IMR-90 (cell line): ENCODE measurements at regions not wholly inside any gene's neighbourhood (a gene's known extent, or its start where the extent isn't known, plus 50 kb on each side); places are given as distances from the start of the nearest gene placed in this dataset.

Experiments
- ATAC-seq: fragments of 200-7000 bp; cut with Tn5 transposase; 2 replicates; pipeline ENCODE4 v1.9.1; 2020; ENCODE audit warnings: low read depth, mild to moderate bottlenecking, moderate library complexity
- BruUV-seq: library from RNA; stranded (reverse); fragments of 400-500 nt; replicated peaks from 2 replicates; lab custom pipeline; 2021; lab: Mats Ljungman, UMichigan
- CTCF ChIA-PET: fragments of 300-600 bp; formaldehyde crosslinking; extraction: SDS; loops from one replicate; lab custom pipeline; 2021; ENCODE audit warnings: antibody characterized with exemption; lab: Yijun Ruan, JAX
- POLR2A ChIA-PET: fragments of 300-600 bp; sonication (Branson Sonifier 250); formaldehyde crosslinking; loops from one replicate; lab custom pipeline; 2022; ENCODE audit warnings: antibody characterized with exemption; ENCODE audit not compliant: unreplicated experiment; lab: Charles Lee
- DNase-seq: peaks from one replicate; pipeline ENCODE4 v3.0.0; 2013
- H2AFZ ChIP-seq: replicated peaks from 2 replicates; pipeline ENCODE3; 2013; ENCODE audit warnings: low read length, mild to moderate bottlenecking; ENCODE audit not compliant: poor library complexity
- H2AK5ac ChIP-seq: 2 replicates; pipeline ENCODE4 v1.6.1; 2013; ENCODE audit warnings: low read depth, low read length, inconsistent platforms
- H2AK9ac ChIP-seq: replicated peaks from 2 replicates; pipeline ENCODE3; 2013; ENCODE audit warnings: mild to moderate bottlenecking, low read depth, low read length, moderate library complexity; ENCODE audit not compliant: poor library complexity
- H2BK120ac ChIP-seq: 2 replicates; pipeline ENCODE4 v1.6.1; 2013; ENCODE audit warnings: low read depth, low read length, inconsistent platforms
- H2BK15ac ChIP-seq: 3 replicates; pipeline ENCODE4 v1.6.1; 2013; ENCODE audit warnings: low read depth, low read length, inconsistent platforms
- H2BK20ac ChIP-seq: 2 replicates; pipeline ENCODE4 v1.6.1; 2013; ENCODE audit warnings: low read depth, mild to moderate bottlenecking, inconsistent platforms, low read length, moderate library complexity
- H2BK5ac ChIP-seq: 2 replicates; pipeline ENCODE4 v1.6.1; 2013; ENCODE audit warnings: mild to moderate bottlenecking, low read depth, low read length, inconsistent platforms; ENCODE audit not compliant: poor library complexity, severe bottlenecking
- H3K14ac ChIP-seq: replicated peaks from 2 replicates; pipeline ENCODE4 v1.6.1; 2013; ENCODE audit warnings: low read depth, low read length, inconsistent platforms
- H3K18ac ChIP-seq: 2 replicates; pipeline ENCODE4 v1.6.1; 2013; ENCODE audit warnings: low read depth, low read length, control low read depth
- H3K23ac ChIP-seq: 2 replicates; pipeline ENCODE4 v1.6.1; 2013; ENCODE audit warnings: low read depth, low read length, inconsistent platforms
- H3K27ac ChIP-seq: 2 replicates; pipeline ENCODE4 v1.5.1; 2013; ENCODE audit warnings: mild to moderate bottlenecking, control low read depth, low read length; ENCODE audit not compliant: insufficient read depth
- H3K27me3 ChIP-seq: 2 replicates; pipeline ENCODE4 v1.6.1; 2013; ENCODE audit warnings: low read length; ENCODE audit not compliant: control insufficient read depth, insufficient read depth
- H3K36me3 ChIP-seq: 2 replicates; pipeline ENCODE4 v1.6.1; 2013; ENCODE audit warnings: low read length, mixed read lengths; ENCODE audit not compliant: control insufficient read depth, insufficient read depth
- H3K4ac ChIP-seq: 2 replicates; pipeline ENCODE4 v1.6.1; 2013; ENCODE audit warnings: low read depth, low read length, inconsistent platforms
- H3K4me1 ChIP-seq: 2 replicates; pipeline ENCODE4 v1.6.1; 2013; ENCODE audit warnings: low read length, mixed read lengths; ENCODE audit not compliant: control insufficient read depth, insufficient read depth
- H3K4me2 ChIP-seq: 2 replicates; pipeline ENCODE4 v1.6.1; 2013; ENCODE audit warnings: low read depth, mild to moderate bottlenecking, control low read depth, low read length, moderate library complexity
- H3K4me3 ChIP-seq: 2 replicates; pipeline ENCODE4 v1.5.1; 2013; ENCODE audit warnings: low read depth, mild to moderate bottlenecking, control low read depth, low read length, moderate library complexity; ENCODE audit not compliant: insufficient read depth
- H3K56ac ChIP-seq: 2 replicates; pipeline ENCODE4 v1.6.1; 2013; ENCODE audit warnings: low read length, inconsistent platforms; ENCODE audit not compliant: insufficient read depth; ENCODE audit errors: extremely low read depth
- H3K79me1 ChIP-seq, 2 experiments: 2 replicates each; pipeline ENCODE4 v1.6.1; 2013; ENCODE audit warnings: low read length in 2 of 2, inconsistent platforms in 1 of 2, low read depth in 1 of 2
- H3K9ac ChIP-seq: 2 replicates; pipeline ENCODE4 v1.6.1; 2013; ENCODE audit warnings: low read depth, low read length, control low read depth
- H3K9me1 ChIP-seq: 2 replicates; pipeline ENCODE4 v1.6.1; 2013; ENCODE audit warnings: low read length, inconsistent platforms; ENCODE audit not compliant: insufficient read depth
- H3K9me3 ChIP-seq: 2 replicates; pipeline ENCODE4 v1.6.1; 2013; ENCODE audit warnings: low read length; ENCODE audit not compliant: control insufficient read depth, insufficient read depth
- H4K20me1 ChIP-seq: 2 replicates; pipeline ENCODE4 v1.6.1; 2013; ENCODE audit warnings: low read length, inconsistent platforms; ENCODE audit not compliant: insufficient read depth
- H4K5ac ChIP-seq: 2 replicates; pipeline ENCODE4 v1.6.1; 2013; ENCODE audit warnings: mild to moderate bottlenecking, low read depth, low read length, control low read depth
- H4K8ac ChIP-seq, 2 experiments: 2 replicates each; pipeline ENCODE4 v1.6.1; 2013; ENCODE audit warnings: low read depth in 2 of 2, low read length in 2 of 2, control low read depth in 1 of 2, inconsistent platforms in 1 of 2
- H4K91ac ChIP-seq: 2 replicates; pipeline ENCODE4 v1.6.1; 2013; ENCODE audit warnings: low read depth, low read length, inconsistent platforms; ENCODE audit not compliant: insufficient read depth
- BHLHE40 ChIP-seq: fragments of 150-350 bp; IDR thresholded peaks from 2 replicates; pipeline ENCODE4 v1.6.1; 2016; ENCODE audit warnings: mild to moderate bottlenecking, low read depth, low read length
- CEBPB ChIP-seq: IDR thresholded peaks from 2 replicates; pipeline ENCODE4 v1.6.1; 2012; ENCODE audit warnings: low read depth, low read length, improper control_type of control experiment
- CHD1 ChIP-seq: IDR thresholded peaks from 2 replicates; pipeline ENCODE4 v1.6.1; 2012; ENCODE audit warnings: low read depth, low read length, improper control_type of control experiment
- CTCF ChIP-seq: conservative IDR thresholded peaks from 2 replicates; pipeline ENCODE4 v1.5.1; 2012; ENCODE audit warnings: mild to moderate bottlenecking, low read depth, low read length, improper control_type of control experiment
- ELK1 ChIP-seq: fragments of 150-350 bp; IDR thresholded peaks from 2 replicates; pipeline ENCODE4 v1.6.1; 2016; ENCODE audit warnings: low read depth, mild to moderate bottlenecking, low read length, moderate library complexity, borderline replicate concordance
- FOS ChIP-seq: fragments of 150-350 bp; IDR thresholded peaks from 2 replicates; pipeline ENCODE4 v1.6.1; 2016; ENCODE audit warnings: low read depth, low read length
- MAFK ChIP-seq: IDR thresholded peaks from 2 replicates; pipeline ENCODE4 v1.6.1; 2012; ENCODE audit warnings: low read depth, low read length, improper control_type of control experiment
- MAZ ChIP-seq: IDR thresholded peaks from 2 replicates; pipeline ENCODE4 v1.6.1; 2012; ENCODE audit warnings: low read depth, mild to moderate bottlenecking, low read length, improper control_type of control experiment, moderate library complexity, borderline replicate concordance
- MXI1 ChIP-seq: IDR thresholded peaks from 2 replicates; pipeline ENCODE4 v1.6.1; 2012; ENCODE audit warnings: low read depth, mild to moderate bottlenecking, low read length, moderate library complexity, borderline replicate concordance
- POLR2A ChIP-seq: IDR thresholded peaks from 2 replicates; pipeline ENCODE4 v1.6.1; 2012; ENCODE audit warnings: mild to moderate bottlenecking, low read depth, low read length
- RAD21 ChIP-seq: IDR thresholded peaks from 2 replicates; pipeline ENCODE4 v1.6.1; 2012; ENCODE audit warnings: low read length, improper control_type of control experiment
- SMC3 ChIP-seq: fragments of 150-350 bp; IDR thresholded peaks from 2 replicates; pipeline ENCODE4 v1.6.1; 2016; ENCODE audit warnings: low read depth, mild to moderate bottlenecking, antibody characterized with exemption, low read length, moderate library complexity
- USF2 ChIP-seq: fragments of 150-350 bp; IDR thresholded peaks from 2 replicates; pipeline ENCODE4 v1.6.1; 2017; ENCODE audit warnings: mild to moderate bottlenecking, antibody characterized with exemption, low read length, low read depth
- WGBS, 2 experiments: methylation state at CpG; one replicate each; pipeline versions ENCODE4 v1.1.5 to v1.1.7; 2013; ENCODE audit warnings: missing lambda C conversion rate in 2 of 2; ENCODE audit not compliant: insufficient read length in 1 of 2; ENCODE audit errors: extremely low coverage in 2 of 2; 5-methylcytosine and 5-hydroxymethylcytosine counted together
- dilution Hi-C: fragments of 300-500 bp; cut with HindIII; formaldehyde crosslinking; loops from one replicate; pipeline ENCODE4 v1.14.3; 2018; ENCODE audit warnings: low sequenced_read_pairs; ENCODE audit not compliant: unreplicated experiment
- in situ Hi-C: fragments of 300-500 bp; cut with MboI; formaldehyde crosslinking; loops from 3 replicates; pipeline ENCODE4 v1.14.3; 2019; ENCODE audit warnings: low sequenced_read_pairs, inconsistent platforms, mixed read lengths
- intact Hi-C: fragments of 100-400 bp; cut with micrococcal nuclease; formaldehyde crosslinking; loops from 2 replicates; pipeline ENCODE4 v1.10.0; 2022

- Histone ChIP-seq H2AFZ (no peak overlapping the region), H3K56ac (no peak overlapping the region), H3K36me3 (no peaks in the 10 kb centered on the region), H3K4me1 (no peaks in the 10 kb centered on the region), H3K18ac (no peak overlapping the region), H3K4me2 (no peak overlapping the region), H3K9me3 (peaks cover 2% of the 10 kb centered on the region; the same call in 1 of the 2 replicates), H3K27ac (no peak overlapping the region), H2AK5ac (no peak overlapping the region), H2BK120ac (no peak overlapping the region), H3K79me1 (no peaks in the 10 kb centered on the region), H3K14ac (no peak overlapping the region), H3K4me3 (no peak overlapping the region), H3K23ac (no peak overlapping the region), H3K9ac (no peak overlapping the region), H2BK15ac (no peak overlapping the region), H4K5ac (no peak overlapping the region), H3K4ac (no peak overlapping the region), H4K20me1 (no peaks in the 10 kb centered on the region), H2BK5ac (no peak overlapping the region), H4K8ac (no peak overlapping the region), H3K9me1 (no peaks in the 10 kb centered on the region), H2BK20ac (no peak overlapping the region), H4K91ac (no peak overlapping the region), H2AK9ac (no peak overlapping the region), H3K27me3 (no peaks in the 10 kb centered on the region)
- POLR2A ChIA-PET: no interaction called here
- in situ Hi-C loops: no loop called here
- intact Hi-C loops: no loop called here
- no peak for ATAC-seq
- CTCF ChIA-PET: no interaction called here
- no peak for TF ChIP-seq POLR2A
- no peak for TF ChIP-seq SMC3
- TF ChIP-seq CHD1: no peak
- TF ChIP-seq USF2: no peak
- TF ChIP-seq FOS: no peak
- no peak for TF ChIP-seq RAD21
- no peak for TF ChIP-seq MAFK
- no peak for TF ChIP-seq CEBPB
- TF ChIP-seq CTCF: no peak
- TF ChIP-seq BHLHE40: no peak
- no peak for TF ChIP-seq ELK1
- TF ChIP-seq MXI1: no peak
- no peak for TF ChIP-seq MAZ
- no CpG with 5 or more reads among the region's 1 CpG for WGBS, 2 experiments
- no TSS peak for BruUV-seq
- no peak for DNase-seq
- dilution Hi-C loops: no loop called here
Measured at GRCh38 chr5:20470997-20471396, 483.0 kb upstream of the CDH18 start.
